ENCODE measurements at regions not wholly inside any gene's neighbourhood (a gene's known extent, or its start where the extent isn't known, plus 50 kb on each side); places are given as distances from the start of the nearest gene placed in this dataset.
"Not testable (repeated sequence)": the region's sequence is repeated elsewhere in the genome, so short reads cannot be mapped to it uniquely, and the experiment has no call there.

DNA sequence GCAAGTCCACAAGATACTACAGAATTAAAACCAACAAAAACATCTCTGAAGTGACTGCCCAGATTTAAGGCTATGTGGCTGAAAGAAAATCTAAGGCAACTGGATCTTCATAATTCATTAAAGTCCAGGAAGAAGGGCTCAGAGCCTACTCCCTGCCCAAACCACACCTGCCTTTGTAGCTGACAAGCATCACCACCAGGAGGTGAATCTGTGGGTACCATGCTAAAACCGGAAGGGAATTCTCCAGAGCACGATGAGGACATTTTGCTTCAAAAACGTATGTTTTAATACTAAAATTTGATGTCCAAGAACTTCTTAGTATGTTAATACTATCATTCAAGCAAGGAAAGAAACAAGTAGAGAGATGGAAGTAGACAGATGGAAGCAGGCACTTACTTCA, 495.9 kb upstream of the NECTIN3 start:
- no peak for DNase-seq

DNA sequence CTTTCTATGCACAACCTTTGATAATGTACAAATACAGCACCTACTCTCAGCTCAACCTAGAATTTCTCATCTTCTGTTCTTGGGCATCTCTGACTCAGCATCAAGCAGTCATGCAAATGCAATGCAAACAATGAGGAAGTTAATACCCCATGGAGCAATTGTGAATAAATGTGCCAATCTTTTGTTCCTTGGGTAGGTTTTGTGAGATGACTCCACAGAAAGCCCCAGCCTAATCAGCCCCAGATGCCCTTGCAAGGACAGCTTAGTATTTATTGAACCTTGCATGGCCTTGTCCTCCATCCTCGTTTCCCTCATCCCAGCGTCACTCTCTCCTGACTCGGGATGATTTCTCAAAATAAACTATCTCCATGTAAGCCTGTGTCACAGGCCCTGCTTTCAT, 494.7 kb upstream of the NECTIN3 start:
- peak; percentile 70 for DNase-seq

DNA sequence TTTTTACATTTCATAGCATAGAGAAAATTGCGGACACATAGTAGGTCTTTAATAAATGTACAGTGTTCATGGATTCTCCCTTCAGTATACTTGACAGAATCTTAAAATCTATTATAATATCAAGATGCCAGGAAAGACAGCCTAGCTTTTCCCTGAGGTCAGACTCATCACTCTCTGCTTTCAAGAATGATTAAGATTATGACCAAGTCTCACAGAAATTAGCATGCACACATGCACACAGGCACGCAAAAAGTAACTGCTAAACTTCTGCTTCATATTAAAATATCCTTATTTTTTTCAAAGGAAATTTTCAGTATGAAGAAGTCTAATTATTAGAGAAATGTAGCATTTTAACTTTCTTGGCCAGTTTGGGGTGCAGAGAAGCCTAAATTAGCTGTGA, 493.8 kb upstream of the NECTIN3 start:
- peak; percentile 5 for DNase-seq

DNA sequence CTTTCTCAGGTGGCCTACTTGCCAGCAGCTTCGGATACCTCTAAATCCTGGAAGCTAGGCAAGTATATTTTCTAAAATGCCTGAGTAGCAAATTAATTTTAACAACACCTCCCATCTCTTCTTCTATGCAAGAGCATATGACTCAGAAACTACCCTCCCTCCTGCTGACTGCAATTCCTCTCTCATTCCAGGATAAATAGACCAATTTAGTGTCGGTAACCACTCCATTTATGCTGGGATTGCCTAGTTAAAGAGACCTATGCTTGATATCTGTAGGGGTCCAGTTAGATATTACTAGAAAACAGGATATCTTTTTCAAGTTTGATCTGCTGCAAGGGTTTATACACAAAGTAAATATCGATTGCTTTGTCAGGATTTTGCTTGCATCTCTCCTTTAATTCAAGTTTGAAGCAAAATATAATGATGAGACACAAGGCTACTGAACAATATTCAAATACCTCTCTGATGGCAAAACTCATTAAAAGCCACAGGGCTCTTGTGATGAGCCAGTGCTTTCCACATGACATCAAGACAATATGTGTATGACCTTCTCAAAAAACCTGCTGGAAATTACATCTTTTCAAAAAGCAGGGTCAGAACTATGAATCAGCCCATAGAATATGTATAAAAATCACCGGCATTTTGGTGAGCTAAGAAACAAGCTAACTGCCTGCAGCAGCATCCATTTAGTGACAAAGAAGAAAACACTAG, 491.6 kb upstream of the NECTIN3 start:
- peak; percentile 32 for DNase-seq

DNA sequence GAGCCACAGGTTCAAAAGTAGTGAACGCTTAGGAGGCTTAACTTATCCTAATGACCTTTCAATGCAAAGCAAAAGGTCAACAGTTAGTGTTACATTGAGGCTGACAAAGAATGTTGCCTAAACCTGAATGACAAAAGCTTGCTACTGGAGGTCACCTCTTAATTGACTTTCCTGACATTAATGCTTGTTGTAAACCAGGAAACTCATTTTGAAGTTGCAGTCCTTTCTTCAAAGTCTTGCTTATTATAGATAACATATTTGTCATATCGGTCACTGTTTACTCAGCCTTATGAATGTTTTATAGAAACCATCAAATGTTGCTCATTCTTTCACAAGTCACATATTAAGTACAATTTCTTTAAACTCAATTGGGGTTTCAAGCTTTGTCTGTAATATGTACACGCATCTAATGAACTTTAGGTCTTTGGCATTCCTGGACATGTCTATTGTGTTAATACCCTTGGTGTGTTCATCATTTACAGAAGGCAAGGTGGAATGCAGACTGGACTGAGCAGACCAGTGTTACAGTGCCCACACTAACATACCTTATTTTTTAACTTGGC, 488.2 kb upstream of the NECTIN3 start:
- no peak for DNase-seq

DNA sequence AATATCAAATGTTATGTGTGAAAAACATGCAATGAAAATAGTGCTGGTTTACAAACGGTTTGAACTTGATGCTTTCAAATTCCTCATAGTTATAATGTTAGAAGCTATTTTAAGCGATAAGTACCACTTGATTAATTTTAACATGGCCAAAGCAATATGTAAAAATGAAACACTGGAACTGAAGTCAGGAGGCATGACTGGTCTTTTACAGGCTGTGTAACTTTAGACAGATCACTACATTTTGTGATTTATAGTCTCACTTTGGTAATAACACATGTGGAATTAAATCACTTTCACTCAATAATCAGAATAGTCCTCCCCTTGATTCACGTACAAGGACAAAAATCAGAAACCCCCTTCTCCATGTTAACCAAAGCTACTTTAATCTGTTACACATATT, 482.7 kb upstream of the NECTIN3 start:
- no peak for DNase-seq

DNA sequence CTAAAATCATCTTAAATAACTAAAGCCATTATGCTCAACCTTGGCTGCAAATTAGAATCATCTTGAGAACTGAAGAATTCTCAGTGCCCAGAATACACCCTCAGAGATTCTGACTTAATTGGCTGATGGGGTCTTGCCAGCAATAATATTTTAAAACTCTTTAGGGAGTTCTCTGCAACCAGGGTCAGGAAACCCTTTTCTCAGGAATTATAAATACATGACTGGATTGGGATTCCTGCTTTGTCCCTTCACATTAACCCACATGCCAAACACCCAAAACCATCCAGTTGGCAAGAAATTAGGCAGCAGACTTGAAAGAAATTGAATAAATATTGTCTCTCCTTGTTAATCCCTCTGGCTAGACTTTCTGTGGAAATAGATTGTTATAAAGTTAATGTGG, 482.3 kb upstream of the NECTIN3 start:
- peak; percentile 75 for DNase-seq

DNA sequence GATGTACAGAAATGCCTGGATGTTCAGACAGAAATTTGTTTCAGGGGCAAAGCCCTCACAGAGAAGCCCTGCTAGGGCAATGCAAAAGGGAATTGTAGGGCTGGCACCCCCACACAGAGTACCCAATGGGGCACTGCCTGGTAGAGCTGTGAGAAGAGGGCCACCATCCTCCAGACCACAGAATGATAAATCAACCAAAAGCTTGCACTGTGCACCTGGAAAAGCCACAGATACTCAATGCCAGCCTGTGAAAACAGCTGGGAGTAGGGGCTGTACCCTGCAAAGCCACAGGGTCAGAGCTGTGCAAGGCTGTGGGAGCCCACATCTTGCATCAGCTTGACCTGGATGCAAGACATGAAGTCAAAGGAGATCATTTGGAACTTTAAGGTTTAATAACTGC, 477.9 kb upstream of the NECTIN3 start:
- no peak for DNase-seq

DNA sequence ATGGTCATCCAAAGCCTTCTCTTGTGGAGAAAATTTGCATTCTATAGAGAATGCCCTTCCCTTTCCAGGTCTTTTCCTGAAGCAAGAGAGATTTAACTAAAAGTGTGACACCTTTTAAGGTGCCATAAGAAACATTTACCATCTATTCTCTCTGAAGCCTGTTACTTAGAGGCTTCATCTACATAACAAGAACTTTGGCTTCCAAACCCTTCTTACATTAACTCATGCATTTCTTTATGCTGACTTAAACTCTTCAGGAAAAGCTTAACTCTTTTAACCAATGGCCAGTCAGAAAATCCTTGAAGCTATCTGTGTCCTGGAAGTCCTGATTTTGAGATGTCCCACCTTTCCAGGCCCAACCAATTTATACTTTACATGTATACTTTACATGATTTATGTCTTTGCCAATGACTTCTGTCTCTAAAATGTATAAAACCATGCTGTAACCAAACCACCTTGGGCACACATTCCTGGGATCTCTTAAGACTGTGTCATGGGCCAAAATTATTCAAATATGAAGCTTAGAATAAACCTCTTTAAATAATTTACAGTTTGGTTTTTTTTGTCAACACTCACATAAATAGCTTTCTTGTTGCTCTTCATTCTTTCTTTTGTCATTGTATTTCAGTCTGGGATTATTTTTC, 472.6 kb upstream of the NECTIN3 start:
- no peak for DNase-seq

DNA sequence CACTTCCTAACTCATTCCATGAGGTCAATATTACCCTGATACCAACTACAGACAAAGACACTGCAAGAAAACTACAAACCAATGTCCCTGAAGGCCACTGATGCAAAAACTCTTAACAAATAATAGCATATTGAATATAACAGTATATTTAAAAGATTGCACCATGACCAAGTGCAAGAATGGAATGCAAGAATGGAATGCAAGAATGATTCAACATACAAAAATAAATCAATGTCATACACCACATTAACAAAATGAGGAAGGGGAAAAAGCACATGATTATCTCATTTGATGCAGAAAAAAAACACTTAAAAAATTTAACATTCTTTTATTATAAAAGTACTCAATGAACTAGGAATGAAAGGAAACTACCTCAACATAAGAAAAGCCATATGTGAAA, 463.1 kb upstream of the NECTIN3 start:
- DNase-seq, result no peak

DNA sequence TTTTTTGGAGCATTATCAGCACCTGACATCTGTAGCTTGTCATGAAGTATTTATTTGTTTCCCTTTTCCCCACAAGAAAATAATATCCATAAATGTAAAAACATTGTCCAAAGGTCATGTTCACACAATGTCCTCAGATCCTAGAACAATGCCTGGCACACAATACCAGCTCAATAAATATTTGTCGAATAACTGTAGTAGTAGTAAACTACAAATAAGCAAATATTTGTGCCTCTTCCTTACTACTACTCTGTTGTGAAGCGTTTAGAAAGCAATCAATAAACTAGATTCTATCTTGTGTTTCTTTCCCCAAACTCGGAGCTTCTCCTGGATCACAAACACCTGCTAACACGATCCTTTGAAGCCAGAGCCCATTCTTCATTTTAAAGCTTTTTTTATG, 459.6 kb upstream of the NECTIN3 start:
- DNase-seq, result no peak

DNA sequence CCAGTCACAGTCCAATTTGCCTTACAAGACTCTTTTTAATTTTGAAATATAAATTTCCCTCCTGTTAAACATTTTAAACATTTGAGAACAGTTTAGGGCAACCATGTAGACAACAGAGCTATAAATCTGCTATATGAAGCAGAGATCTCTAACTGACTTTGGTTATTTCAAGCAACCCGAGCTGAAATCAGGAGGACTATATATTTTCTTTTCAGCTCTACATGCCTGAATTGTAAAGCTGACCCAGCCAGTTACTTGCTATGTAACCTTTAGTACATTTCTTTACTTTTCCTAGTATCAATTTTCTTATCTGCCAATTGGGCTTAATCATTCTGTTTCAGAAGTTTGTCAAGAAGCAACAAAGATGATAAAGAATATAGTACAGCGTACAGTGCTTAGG, 457.4 kb upstream of the NECTIN3 start:
- DNase-seq, result no peak

DNA sequence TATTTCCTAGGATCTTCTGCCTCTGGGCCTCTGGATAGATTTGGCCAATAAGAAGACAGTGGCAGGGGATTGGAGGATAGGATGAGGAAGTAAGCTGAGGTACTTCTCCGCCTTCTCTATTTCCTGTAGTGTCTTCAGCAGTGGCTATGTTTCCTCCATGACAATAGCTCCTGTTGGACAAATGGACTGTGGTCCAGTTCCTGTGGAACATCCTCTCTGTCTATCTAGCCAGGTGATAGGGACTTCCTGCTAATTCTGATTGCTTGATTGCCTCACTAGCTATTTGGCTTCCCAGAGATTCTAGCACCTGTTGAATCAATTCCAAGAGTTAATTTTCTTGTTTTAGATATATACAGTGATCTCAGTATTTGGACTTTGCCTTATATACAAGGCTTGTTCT, 456.2 kb upstream of the NECTIN3 start:
- DNase-seq, result no peak

DNA sequence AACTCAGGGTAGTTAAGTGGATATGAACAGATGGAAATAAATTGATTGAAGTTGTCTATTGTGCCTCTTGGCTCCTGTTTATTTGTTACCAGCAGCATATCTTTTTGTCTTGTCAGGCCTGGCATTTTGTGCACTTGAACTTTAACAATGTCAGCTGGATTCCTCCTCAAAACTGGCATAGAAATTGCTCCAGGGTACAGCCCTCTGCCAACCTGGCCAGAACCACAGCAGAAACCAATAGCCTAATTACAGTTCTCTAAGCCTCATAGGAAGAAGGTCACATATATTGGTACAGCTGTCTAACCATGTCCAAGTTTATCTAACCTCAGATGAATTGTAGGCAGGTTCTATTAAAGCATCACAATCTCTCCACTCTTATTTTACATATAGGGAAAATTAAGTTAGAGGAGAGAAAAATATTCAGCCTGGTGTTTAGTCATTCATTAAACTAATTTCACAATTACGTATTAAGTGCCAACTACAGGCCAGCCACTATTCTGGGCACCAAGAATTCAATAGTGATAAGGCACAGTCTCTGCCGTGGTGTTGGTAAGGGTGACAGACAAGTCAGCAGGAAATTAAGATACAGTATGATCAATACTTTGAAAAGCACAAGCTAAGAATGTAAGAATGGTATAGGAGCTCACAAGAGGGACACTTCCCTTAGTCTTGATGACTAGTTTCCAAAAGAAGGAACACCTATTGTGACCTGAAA, 452.9 kb upstream of the NECTIN3 start:
- DNase-seq, result no peak

DNA sequence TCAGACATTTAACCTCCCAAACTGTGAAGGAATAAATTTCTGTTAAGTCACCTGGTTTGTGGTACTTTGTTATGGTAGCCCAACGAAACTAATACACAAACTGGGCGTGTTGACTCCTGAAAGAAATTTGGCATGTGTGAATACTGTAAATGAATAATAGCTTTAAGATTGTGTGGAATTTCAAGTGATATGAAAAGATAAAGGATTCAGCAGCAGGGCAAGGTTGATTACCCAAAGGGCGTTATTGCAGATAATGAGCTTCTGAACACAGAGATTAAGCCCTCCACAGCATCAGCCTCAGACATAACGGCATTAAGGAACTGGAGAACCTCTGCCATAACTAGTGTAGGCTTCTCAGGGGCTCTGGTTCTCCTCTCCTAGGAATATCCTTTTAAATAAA, 451.5 kb upstream of the NECTIN3 start:
- DNase-seq, result no peak

DNA sequence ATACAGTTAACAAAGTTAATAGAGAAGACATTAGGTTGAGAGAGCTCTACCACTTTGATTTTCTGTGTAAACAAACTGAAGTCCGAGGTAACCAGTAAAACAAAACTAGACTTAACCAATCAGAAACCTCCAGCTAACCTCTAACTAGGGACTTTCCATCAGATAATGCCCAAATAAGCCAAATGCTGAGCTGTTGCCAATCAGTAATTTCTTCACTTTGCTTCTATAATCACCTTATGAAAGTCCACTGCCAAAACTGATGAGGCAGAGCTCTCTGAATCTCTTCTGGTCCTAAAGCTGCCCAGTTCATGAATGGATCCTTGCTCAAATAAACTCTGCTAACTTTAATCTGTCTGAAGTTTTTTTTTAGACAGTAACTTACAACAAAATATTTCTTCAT, 448.0 kb upstream of the NECTIN3 start:
- no peak for DNase-seq

DNA sequence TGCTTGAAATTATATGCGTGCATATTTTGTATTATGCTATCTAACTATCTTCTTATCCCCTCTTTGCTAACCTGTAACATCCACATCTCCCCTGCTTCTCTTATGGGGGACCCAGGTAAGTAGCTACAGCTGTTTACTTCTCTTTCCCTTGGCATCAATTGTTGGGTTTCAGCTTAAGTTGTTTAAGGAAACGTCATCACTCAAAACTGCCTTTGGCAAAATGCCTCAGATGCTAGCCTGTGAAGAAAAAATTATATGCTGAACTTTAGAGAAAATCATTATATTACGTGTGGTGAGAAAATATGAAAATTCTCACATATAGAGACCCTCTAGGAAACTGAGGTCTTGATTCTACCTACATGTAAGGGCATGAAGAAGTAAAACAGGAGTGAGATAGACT, 447.0 kb upstream of the NECTIN3 start:
- no peak for DNase-seq

DNA sequence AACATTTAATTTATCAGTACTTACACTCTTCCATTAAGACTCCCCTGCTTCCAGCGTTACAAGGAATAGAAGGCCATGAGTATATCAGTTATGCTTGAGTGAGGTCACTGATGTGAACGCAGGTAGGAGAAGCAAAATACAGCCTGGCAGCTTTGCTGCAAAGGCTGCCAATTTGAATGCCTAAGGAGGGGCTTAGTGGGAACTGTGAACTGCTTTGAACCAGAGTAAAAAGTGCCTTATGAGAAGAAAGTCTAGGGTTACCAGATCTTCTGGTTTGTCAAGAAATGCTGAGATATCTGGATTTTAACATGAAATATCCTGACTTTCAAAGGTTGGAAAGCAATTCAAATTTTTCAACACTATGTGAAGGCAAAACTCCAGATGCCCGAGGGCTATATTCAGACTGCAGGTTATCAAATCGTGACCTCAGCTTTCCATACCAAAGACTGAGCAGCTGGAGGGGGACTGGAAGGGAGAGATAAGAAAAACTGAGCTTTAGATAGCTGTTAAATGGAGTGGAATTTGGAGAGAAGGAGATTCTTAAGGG, 446.3 kb upstream of the NECTIN3 start:
- peak; percentile 13 for DNase-seq

DNA sequence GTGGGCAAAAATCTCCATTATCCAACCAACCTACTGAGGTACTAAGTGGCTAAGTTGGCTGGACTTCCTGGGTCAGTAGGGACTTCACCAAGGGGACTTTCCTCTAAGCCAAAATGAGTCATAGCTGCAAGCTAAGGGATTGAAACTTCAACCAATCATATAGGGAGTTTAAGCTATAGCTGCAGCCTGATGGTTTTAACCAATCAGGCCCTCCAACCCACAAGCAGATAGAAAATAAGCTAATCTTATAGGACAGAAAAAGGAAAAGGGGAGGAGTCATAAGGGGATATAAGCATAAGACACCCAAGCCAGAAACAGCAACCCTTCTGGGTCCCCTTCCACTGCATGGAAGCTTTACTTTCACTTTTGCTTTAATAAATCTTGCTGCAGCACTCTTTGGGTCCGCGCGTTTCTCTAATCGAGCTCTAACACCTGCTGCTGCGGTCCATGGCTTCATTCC, 444.9 kb upstream of the NECTIN3 start:
- not testable (repeated sequence) for DNase-seq

DNA sequence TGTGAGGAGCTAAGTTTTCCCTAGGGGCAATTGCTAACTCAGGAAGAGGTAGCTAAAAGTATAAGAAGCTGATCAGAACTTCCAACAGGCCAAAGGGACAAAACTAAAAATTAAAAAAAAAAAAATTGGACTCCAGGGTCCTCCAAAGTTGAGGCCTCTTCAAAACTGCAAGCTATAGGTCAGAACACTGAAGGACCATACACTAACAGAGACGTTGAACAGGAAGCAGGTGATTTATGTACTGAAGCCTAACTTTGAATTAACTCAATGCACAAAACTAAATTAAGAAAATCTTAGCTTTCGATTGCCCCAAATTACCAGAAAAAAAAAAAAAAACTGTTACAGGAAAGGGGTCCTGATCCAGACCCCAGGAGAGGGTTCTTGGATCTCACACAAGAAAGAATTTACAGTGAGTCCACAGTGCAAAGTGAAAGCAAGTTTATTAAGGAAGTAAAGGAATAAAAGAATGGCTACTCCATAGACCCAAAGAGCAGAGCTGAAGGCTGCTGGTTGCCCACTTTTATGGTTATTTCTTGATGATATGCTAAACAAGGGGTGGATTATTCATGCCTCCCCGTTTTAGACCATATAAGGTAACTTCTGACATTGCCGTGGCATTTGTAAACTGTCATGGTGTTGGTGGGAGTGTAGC, 442.8 kb upstream of the NECTIN3 start:
- DNase-seq, result no peak

DNA sequence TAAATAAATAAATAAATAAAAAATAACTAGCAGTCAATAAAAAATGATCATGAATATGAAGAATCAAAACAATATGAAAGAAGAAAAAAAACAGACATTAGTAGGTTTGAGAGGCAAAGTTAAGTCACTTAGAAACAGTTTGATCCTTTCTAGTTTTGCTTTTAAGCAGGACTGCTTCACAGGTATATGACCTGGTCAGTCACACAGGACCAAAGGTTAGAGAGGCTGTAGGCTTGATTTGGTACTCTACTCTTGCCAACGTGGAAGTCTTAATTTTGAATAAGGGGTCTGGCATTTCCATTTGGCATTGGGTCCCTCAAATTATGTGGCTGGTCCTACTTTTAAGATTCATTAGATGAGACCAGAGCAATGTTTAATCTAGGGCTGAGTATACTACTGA, 441.7 kb upstream of the NECTIN3 start:
- DNase-seq, result no peak

DNA sequence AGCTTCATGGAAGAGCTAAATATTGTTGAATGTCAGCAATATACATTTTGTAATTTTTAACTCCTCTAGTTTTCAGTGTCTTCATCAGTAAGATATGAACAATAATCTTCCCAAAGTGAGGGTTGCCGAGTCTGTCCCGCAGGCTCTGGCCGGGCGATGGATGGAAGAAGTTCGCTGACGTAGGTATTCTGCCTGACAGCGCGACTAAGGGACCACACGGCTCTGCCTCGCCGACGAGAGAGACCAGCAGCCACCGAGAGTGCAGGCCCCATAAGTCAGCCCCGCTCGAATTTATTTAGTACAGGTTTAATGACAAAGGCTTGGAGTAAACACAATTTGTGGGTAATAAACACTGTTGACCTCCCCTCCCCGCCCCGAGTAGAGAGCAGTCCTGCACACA, 427.4 kb upstream of the NECTIN3 start:
- DNase-seq, result no peak

DNA sequence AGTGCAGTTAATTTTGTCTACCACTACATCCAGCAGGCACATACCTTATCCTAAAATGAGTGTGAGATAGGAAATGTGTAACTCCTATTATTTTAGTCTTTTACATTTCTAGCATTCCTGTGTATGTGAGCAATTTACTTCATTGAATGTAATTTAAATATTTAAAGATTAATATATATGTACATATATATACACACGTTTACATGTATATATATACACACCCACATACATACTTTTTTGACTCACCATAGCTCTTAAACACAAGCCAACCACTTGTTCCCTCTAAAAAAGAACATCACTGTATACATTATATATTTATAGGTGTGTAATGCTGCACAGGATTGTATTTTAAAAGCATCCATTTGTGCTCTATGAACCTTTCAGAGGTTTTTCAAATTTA, 425.6 kb upstream of the NECTIN3 start:
- DNase-seq, result no peak

All from eye (tissue), 1 donor.